GM21515 (cell line): ENCODE measurements at regions not wholly inside any gene's neighbourhood (a gene's known extent, or its start where the extent isn't known, plus 50 kb on each side); places are given as distances from the start of the nearest gene placed in this dataset.
A peak's percentile ranks its signal among the peaks of the same experiment; 100 is the strongest.

Source experiments
- ATAC-seq: cut with Tn5 transposase; IDR thresholded peaks from one replicate; pipeline ENCODE4 v1.9.1; 2021; ENCODE audit not compliant: unreplicated experiment

- peak; percentile 83 for ATAC-seq
Measured at GRCh38 chr9:6703898-6704639, 53.7 kb upstream of the KDM4C start.

- ATAC-seq: no peak
Measured at GRCh38 chr9:6702707-6703106, 55.1 kb upstream of the KDM4C start.

- no peak for ATAC-seq
Measured at GRCh38 chr9:6696178-6696577, 50.6 kb upstream of the GLDC start.

GRCh38 chr9:6695121-6695814, 49.7 kb upstream of the GLDC start:
- no peak for ATAC-seq
